ENCODE measurements at regions not wholly inside any gene's neighbourhood (a gene's known extent, or its start where the extent isn't known, plus 50 kb on each side); places are given as distances from the start of the nearest gene placed in this dataset.

DNA sequence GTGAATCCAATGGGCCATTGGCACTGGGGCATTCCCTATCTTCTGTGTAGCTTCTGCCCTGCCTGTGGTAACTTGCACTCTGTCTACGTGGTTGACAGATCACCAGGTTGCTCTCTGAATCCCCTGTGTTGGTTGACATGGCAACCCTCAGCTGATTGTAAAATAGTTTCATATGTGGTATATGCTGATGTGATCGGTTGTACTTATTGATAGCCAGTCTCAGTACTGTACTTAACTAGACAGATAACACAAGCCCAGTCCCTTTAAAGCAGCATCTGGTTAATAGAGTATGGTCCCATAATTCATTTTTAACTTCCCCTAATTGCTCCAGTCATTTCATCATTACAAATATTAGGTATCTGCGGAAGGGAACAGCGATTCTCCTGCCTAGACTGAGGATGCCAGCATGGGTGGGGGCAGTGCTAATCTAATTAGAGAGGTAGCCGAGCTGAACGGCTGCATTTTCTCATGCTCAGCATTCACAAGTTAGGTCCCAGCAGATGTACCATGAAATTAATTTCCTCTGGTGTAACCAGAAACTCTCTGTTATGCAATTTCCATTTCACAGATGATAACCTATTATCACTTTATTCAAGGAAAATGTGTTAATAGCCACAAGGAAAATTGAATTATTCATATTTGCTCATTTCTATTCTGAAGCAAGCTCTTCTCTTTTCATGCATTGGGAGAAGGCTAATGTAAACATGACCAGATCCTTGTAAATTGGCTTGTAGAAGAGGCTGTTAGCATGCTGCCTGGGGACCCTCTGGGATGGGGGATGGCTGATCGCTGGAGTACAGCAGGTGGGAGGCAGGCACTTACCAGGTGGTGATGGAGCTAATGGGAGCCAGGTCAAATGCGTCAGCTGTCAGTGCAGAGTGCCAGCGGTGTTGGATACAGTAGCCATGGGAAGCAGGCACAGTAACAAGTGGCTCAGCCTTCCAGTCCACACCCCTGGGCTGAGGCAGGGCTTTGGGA is 608.3 kb downstream of the GALR1 start:
- DNase-seq, result peak; percentile 91

DNA sequence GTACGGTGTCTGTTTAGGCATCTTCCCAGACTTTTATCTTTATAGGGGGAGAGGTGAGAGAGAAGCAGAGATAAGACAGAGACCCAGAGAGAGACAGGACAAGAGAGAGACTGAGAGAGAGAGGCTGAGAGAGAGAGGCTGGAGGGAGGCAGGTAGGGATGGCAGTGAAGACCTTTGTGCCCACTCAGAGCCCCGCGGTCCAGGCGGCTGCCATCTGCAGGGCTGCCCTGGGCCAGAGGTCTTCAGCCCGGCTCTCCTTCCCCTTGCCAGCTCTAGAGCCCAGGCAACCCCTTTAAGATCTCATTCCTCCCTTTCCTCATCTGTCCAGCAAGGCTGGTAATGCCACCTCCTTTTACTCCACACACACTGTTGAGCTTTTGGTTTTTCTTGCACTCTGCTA is 610.0 kb downstream of the GALR1 start:
- DNase-seq, result no peak

GRCh38 chr18:77862066-77862757 is 612.6 kb downstream of the GALR1 start:
- DNase-seq, result peak; percentile 49

- no peak for DNase-seq
Measured at GRCh38 chr18:77865853-77866252, 616.2 kb downstream of the GALR1 start.

GRCh38 chr18:77866351-77866750 is 616.7 kb downstream of the GALR1 start:
- no peak for DNase-seq

DNA sequence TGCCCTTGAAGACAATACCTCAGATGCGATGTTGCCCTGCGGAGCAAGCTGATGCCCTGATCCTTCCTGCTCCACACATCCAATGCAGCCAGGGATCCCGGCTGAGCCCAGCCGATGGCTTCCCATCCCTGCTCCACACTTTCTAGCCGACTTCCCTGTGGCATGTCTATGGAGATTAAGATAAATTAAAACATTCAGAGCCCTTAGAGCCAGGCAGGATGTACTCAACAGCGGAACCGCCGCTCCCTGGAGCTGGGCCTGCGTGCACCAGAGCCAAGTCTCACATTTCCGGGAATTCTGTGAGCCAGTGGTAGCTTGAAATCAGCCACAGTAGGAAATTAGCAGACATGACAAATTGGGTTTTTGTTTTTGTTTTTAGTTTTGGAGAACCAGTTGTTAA is 620.6 kb downstream of the GALR1 start:
- peak; percentile 76 for DNase-seq

GRCh38 chr18:77870894-77871293 is 621.2 kb downstream of the GALR1 start:
- DNase-seq, result no peak

DNA sequence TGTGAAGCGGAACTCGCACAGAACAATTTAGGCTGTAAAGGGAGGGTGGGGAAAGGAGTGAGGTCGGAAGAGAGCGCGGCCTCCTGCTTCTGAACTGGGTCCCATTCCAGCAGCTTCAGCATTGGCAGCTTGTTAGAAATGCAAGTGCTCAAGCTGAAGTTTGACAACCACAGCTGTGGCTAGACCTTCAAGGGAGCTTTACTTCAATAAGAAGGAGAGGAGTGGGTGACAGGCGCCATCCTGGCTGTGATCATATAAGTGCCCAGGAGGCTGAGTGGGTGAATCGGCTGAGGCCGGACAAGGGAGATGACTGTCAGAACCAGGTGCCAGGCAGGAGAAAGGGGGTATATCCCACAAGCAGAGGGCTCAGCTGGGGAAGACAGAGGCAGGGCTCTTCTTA is 622.5 kb downstream of the GALR1 start:
- DNase-seq, result peak; percentile 69

- DNase-seq, result no peak
Measured at GRCh38 chr18:77876319-77876865, 626.7 kb downstream of the GALR1 start.

- no peak for DNase-seq
Measured at GRCh38 chr18:77879829-77880228, 630.2 kb downstream of the GALR1 start.

DNA sequence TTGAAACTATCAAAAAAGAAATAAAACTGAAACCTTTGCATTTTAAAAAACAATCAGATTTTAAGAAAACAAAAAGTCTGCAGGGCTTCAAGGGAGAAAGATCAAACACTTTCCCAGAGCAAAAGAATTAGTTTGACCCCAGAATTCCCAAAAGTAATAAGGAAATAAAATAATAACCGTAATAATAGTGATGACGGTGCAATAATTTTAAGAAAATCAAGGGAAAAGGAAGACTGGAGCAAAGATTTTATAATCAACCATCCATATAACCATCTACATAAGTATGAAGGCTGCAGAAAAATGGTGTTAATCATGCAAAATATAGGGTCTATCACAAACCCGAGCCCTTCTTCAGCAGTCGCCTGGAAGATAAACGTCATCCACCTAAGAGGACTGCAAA is 634.8 kb downstream of the GALR1 start:
- DNase-seq, result no peak

DNA sequence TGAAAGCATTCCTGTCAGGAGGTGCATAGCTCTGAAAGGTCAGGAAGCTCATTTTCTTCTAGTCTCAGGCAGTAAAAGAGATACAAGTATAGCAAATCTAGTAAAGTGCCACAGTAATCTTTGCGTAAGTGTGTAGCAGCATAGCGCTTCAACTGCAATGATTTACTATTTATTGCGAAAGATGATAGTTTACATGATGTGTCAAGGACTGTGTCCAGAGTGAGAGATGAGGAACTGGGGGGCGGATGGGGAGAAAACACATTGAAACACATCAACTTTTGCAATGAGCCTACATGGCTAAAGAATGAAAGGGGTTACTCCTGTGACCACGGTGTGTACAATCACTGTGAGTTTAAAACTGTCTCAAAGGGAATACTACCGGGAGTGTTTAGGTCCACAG is 644.4 kb downstream of the GALR1 start:
- DNase-seq, result no peak

DNA sequence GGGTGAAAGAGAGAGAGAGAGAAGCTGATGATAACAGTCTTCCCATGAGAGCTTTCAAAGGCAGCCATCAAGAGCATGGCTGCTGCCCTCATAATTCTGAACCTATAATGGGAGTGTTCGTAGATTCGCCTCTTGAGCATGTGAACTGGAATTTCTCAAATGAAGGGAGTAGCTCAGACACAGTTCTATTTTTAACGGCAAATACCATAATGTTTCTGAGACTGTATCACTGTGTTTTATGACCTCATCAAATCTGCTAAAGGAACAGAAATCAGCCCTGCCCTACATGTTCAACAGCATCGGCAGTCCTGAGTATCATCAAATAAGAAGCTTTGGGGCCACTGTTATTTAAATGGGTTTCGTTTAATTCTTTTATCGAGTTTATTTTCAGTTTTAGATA is 645.6 kb downstream of the GALR1 start:
- no peak for DNase-seq

DNA sequence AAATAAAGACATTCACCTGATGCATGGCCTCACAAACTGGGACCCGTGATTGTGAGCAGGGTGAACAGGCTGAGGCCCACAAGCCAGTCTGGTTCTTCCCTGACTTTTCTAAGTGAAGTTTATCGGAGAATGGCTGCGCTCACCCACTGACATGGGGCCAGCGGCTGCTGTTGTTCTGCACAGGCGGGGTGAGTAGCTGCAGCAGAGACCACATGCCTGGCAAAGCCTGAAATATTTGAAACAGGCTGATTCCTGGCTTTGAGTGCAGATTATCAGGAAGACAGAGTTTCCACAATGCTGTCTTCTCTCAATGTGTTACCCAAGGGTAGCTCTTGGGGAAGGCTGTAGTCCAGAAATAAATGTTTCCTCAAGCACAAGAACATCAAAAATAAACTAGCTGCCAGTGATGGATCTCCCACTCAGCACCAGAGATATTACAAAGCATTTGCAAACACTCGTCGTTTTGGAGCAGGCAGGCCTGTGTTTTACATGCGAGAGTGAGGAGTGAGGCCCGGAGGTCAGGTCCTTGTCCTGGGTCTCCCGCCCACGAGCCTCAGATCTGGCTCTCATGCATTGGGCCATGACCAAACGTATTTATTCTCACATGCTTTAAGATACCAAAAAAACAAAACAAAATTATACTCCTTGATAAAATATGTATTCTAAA is 647.1 kb downstream of the GALR1 start:
- DNase-seq, result no peak

- no peak for DNase-seq
Measured at GRCh38 chr18:77897606-77898005, 648.0 kb downstream of the GALR1 start.

GRCh38 chr18:77899972-77900754 is 650.5 kb downstream of the GALR1 start:
- peak; percentile 67 for DNase-seq

GRCh38 chr18:77905011-77905410 is 655.4 kb downstream of the GALR1 start:
- DNase-seq, result no peak

- no peak for DNase-seq
Measured at GRCh38 chr18:77905449-77906055, 655.9 kb downstream of the GALR1 start.

GRCh38 chr18:77906103-77906892 is 656.6 kb downstream of the GALR1 start:
- DNase-seq, result no peak

- no peak for DNase-seq
Measured at GRCh38 chr18:77910347-77910746, 660.7 kb downstream of the GALR1 start.

Data from tongue (tissue), 1 donor.